ENCODE measurements at regions not wholly inside any gene's neighbourhood (a gene's known extent, or its start where the extent isn't known, plus 50 kb on each side); places are given as distances from the start of the nearest gene placed in this dataset.

DNA sequence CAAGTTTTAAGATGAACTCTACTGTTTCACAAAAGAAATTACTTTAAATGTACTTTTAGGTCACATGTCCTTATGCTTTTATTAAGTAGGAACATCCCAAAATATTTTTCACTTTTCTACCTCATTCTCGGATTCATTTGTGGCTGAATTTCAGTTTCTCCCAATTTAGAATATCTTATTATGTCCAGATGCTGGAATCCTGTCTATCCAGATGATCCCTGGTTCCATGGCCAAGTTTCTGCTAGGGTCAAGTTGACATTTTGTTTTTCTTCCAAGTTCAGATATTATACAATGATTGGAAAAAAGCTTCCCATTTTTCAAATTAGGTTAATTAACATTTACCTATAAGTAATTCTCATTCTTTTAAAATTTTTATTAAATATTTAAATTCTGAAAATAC lies 181.8 kb upstream of the SLC16A7 start:
- H3K27me3 ChIP-seq (replicated peaks in 1 of 4; ENCODE audit: control extremely low read depth in 1 of 4, control insufficient read depth in 3 of 4, insufficient read depth in 4 of 4, low read length in 3 of 4): no peaks in the 10 kb centered on the region
- intact Hi-C loops (cut with micrococcal nuclease): no loop called here
- no peak overlapping the region for H3K4me3 ChIP-seq (ENCODE audit: control extremely low read depth in 1 of 5, extremely low read depth in 1 of 5, insufficient read depth in 1 of 5, low read depth in 2 of 5, low read length in 4 of 5)
- DNase-seq (no peak), ATAC-seq (ENCODE audit: low read depth) (no peak)
- no peaks in the 10 kb centered on the region for H4K20me1 ChIP-seq (ENCODE audit: control insufficient read depth, insufficient read depth, low read length, poor library complexity, severe bottlenecking)
- Mint-ChIP-seq H3K27me3 (no peaks in the 10 kb centered on the region), H3K4me1 (no peaks in the 10 kb centered on the region), H3K4me3 (no peak overlapping the region), H3K9me3 (ENCODE audit: insufficient read depth) (no peaks in the 10 kb centered on the region), H3K27ac (no peak overlapping the region)
- CTCF ChIA-PET: no interaction called here
- no peak overlapping the region for H3K27ac ChIP-seq (ENCODE audit: low read length in 2 of 2)
- H3K9me3 ChIP-seq (ENCODE audit: control extremely low read depth in 1 of 3, control insufficient read depth in 2 of 3, insufficient read depth in 1 of 3, low read length in 2 of 3): no peaks in the 10 kb centered on the region
- H2AFZ ChIP-seq (ENCODE audit: insufficient read depth, low read depth, low read length, poor library complexity, severe bottlenecking): no peak overlapping the region
- POLR2A ChIA-PET: no interaction called here
- no peak for TF ChIP-seq EZH2 (IDR thresholded peaks at IDR 0.05; ENCODE audit: borderline replicate concordance, insufficient read depth, low read depth, low read length, poor library complexity, severe bottlenecking)
- TF ChIP-seq, protein P1, sequence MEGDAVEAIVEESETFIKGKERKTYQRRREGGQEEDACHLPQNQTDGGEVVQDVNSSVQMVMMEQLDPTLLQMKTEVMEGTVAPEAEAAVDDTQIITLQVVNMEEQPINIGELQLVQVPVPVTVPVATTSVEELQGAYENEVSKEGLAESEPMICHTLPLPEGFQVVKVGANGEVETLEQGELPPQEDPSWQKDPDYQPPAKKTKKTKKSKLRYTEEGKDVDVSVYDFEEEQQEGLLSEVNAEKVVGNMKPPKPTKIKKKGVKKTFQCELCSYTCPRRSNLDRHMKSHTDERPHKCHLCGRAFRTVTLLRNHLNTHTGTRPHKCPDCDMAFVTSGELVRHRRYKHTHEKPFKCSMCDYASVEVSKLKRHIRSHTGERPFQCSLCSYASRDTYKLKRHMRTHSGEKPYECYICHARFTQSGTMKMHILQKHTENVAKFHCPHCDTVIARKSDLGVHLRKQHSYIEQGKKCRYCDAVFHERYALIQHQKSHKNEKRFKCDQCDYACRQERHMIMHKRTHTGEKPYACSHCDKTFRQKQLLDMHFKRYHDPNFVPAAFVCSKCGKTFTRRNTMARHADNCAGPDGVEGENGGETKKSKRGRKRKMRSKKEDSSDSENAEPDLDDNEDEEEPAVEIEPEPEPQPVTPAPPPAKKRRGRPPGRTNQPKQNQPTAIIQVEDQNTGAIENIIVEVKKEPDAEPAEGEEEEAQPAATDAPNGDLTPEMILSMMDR (IDR thresholded peaks at IDR 0.05): no peak
- no peaks in the 10 kb centered on the region for H3K79me2 ChIP-seq (ENCODE audit: control insufficient read depth, insufficient read depth, low read length)
- WGBS (ENCODE audit: insufficient coverage): no CpG with 5 or more reads among the region's 1 CpG
- H3K9ac ChIP-seq (ENCODE audit: low read length): no peak overlapping the region
- no peaks in the 10 kb centered on the region for H3K4me1 ChIP-seq (ENCODE audit: control insufficient read depth in 2 of 2, insufficient read depth in 2 of 2, low read length in 2 of 2)
- H3K36me3 ChIP-seq (replicated peaks in 1 of 2; ENCODE audit: control extremely low read depth in 1 of 2, control insufficient read depth in 1 of 2, extremely low read depth in 1 of 2, insufficient read depth in 2 of 2, low read length in 1 of 2): no peaks in the 10 kb centered on the region
- no peak overlapping the region for H3K4me2 ChIP-seq (replicated peaks; ENCODE audit: low read depth, low read length, poor library complexity, severe bottlenecking)

DNA sequence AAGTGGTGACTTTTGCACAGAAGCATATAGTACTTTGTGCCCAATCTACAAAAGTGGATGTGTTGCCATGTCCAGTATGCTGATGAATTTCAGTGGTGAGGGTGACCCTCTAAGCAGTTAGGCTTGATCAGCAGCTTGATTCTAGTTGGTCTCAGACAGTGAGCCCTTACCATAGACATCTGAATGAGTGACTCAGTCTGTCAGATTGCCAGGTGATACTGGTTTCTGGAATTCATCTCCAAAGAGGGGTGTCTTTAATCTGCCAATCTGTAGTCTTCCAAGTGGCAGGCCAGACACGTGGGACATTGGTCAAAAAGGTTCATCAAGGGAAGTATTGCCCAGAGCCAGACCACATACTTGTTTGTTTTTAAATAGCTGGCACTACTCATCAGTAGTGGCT lies 187.4 kb upstream of the SLC16A7 start:
- ATAC-seq (ENCODE audit: low read depth) (no peak), DNase-seq (no peak)
- no peak overlapping the region for H3K9ac ChIP-seq (ENCODE audit: low read length)
- no peak overlapping the region for H3K4me2 ChIP-seq (replicated peaks; ENCODE audit: low read depth, low read length, poor library complexity, severe bottlenecking)
- H3K4me3 ChIP-seq (ENCODE audit: control extremely low read depth in 1 of 5, extremely low read depth in 1 of 5, insufficient read depth in 1 of 5, low read depth in 2 of 5, low read length in 4 of 5): no peak overlapping the region
- no peaks in the 10 kb centered on the region for H3K36me3 ChIP-seq (replicated peaks in 1 of 2; ENCODE audit: control extremely low read depth in 1 of 2, control insufficient read depth in 1 of 2, extremely low read depth in 1 of 2, insufficient read depth in 2 of 2, low read length in 1 of 2)
- H3K4me1 Mint-ChIP-seq: peaks cover 2% of the 10 kb centered on the region
- H3K27me3 Mint-ChIP-seq: no peaks in the 10 kb centered on the region
- no peaks in the 10 kb centered on the region for H3K79me2 ChIP-seq (ENCODE audit: control insufficient read depth, insufficient read depth, low read length)
- no peaks in the 10 kb centered on the region for H4K20me1 ChIP-seq (ENCODE audit: control insufficient read depth, insufficient read depth, low read length, poor library complexity, severe bottlenecking)
- POLR2A ChIA-PET: no interaction called here
- no peak overlapping the region for H3K4me3 Mint-ChIP-seq
- no peaks in the 10 kb centered on the region for H3K9me3 Mint-ChIP-seq (ENCODE audit: insufficient read depth)
- CTCF ChIA-PET: interaction anchor here (1.4 to 1.5 kb wide), 2 partner anchors 399 to 427 kb away, joined by 3 to 5 read pairs; no protein-coding TSS in a partner anchor
- H3K27me3 ChIP-seq (replicated peaks in 1 of 4; ENCODE audit: control extremely low read depth in 1 of 4, control insufficient read depth in 3 of 4, insufficient read depth in 4 of 4, low read length in 3 of 4): no peaks in the 10 kb centered on the region
- no peak overlapping the region for H3K27ac Mint-ChIP-seq
- H3K9me3 ChIP-seq (ENCODE audit: control extremely low read depth in 1 of 3, control insufficient read depth in 2 of 3, insufficient read depth in 1 of 3, low read length in 2 of 3): no peaks in the 10 kb centered on the region
- 60% methylated on average over 1 of the region's 1 CpG for WGBS (ENCODE audit: insufficient coverage)
- intact Hi-C loops (cut with micrococcal nuclease): no loop called here
- H2AFZ ChIP-seq (ENCODE audit: insufficient read depth, low read depth, low read length, poor library complexity, severe bottlenecking): no peak overlapping the region
- no peaks in the 10 kb centered on the region for H3K4me1 ChIP-seq (ENCODE audit: control insufficient read depth in 2 of 2, insufficient read depth in 2 of 2, low read length in 2 of 2)
- TF ChIP-seq EZH2 (IDR thresholded peaks at IDR 0.05; ENCODE audit: borderline replicate concordance, insufficient read depth, low read depth, low read length, poor library complexity, severe bottlenecking): no peak
- TF ChIP-seq, protein P1 (IDR thresholded peaks at IDR 0.05): no peak
- H3K27ac ChIP-seq (ENCODE audit: low read length in 2 of 2): no peak overlapping the region

Data from B cell (primary cell).